AG04450 (cell line): ENCODE measurements at regions not wholly inside any gene's neighbourhood (a gene's known extent, or its start where the extent isn't known, plus 50 kb on each side); places are given as distances from the start of the nearest gene placed in this dataset.

Source experiments
- CTCF ChIA-PET: fragments of 300-600, 350-600 bp; formaldehyde crosslinking; extraction: SDS; loops from one replicate; lab custom pipeline; 2022; ENCODE audit warnings: antibody characterized with exemption, inconsistent platforms; lab: Charles Lee
- POLR2A ChIA-PET: fragments of 350-600 bp; formaldehyde crosslinking; extraction: SDS; loops from one replicate; lab custom pipeline; 2021; ENCODE audit warnings: antibody characterized with exemption, inconsistent platforms; lab: Yijun Ruan, JAX
- DNase-seq: peaks from one replicate; pipeline ENCODE4 v3.0.0-alpha.2; 2011; ENCODE audit warnings: low read depth, low spot score
- H3K27ac ChIP-seq: one replicate; pipeline ENCODE4 v1.5.1; 2012; ENCODE audit warnings: low read depth, low read length, control low read depth
- H3K27me3 ChIP-seq: one replicate; pipeline ENCODE4 v1.6.0; 2012; ENCODE audit warnings: low read length; ENCODE audit not compliant: control insufficient read depth, insufficient read depth
- H3K4me3 ChIP-seq: 2 replicates; pipeline ENCODE4 v1.5.1; 2011; ENCODE audit warnings: mild to moderate bottlenecking, low read depth, low read length, control low read depth
- H3K9me3 ChIP-seq: 2 replicates; pipeline ENCODE4 v1.5.1; 2012; ENCODE audit warnings: low read length; ENCODE audit not compliant: control insufficient read depth, insufficient read depth
- CTCF ChIP-seq: IDR thresholded peaks from 2 replicates; pipeline ENCODE4 v1.5.1; 2011; ENCODE audit warnings: low read depth, low read length, control low read depth, inconsistent platforms

DNA sequence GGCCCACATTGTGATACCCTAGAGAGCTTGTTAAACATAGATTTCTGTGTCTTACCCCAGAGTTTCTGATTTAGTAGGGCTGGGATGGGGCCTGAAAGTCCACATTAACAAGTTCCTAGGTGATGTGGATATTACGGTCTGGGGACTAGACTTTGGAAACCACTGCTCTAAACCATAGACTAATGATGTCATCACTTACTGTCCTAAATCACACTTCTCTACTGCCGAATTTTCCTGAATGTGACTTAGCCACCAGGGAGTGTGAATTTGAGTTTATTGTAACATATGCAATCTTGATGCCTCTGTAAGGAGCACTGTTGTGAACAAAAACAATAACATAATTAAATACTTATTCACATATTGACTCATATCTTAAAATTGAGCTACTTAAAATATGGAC is 165.6 kb downstream of the BTBD3 start:
- H3K27me3 ChIP-seq, result no peaks in the 10 kb centered on the region
- ChIA-PET POLR2A (no interaction called here), CTCF (no interaction called here)
- H3K9me3 ChIP-seq, result no peaks in the 10 kb centered on the region
- no peak overlapping the region for H3K4me3 ChIP-seq
- no peak for TF ChIP-seq CTCF
- no peak overlapping the region for H3K27ac ChIP-seq
- no peak for DNase-seq

DNA sequence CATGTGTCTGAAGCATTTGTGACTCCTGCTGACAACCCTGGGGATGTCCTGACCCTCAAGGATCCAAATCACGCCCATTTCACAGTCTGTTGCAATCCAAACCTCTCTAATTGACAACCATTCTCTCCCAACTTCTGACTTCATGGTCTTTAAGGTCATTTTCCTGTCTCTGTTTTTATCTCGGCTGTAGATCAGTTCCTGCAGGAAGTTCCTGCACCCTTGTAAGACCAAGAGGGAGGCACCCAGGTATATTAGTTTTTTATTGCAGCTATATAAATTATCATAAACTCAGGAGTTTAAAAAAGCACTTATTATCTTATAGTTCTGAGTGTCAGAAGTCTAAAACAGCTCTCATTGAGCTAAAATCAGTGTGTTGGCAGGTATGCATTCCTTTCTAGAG is 166.8 kb downstream of the BTBD3 start:
- ChIA-PET POLR2A (no interaction called here), CTCF (no interaction called here)
- H3K27me3 ChIP-seq, result no peaks in the 10 kb centered on the region
- DNase-seq, result no peak
- no peak for TF ChIP-seq CTCF
- no peaks in the 10 kb centered on the region for H3K9me3 ChIP-seq
- H3K4me3 ChIP-seq, result no peak overlapping the region
- no peak overlapping the region for H3K27ac ChIP-seq

GRCh38 chr20:12086359-12086758 is 168.7 kb downstream of the BTBD3 start:
- POLR2A ChIA-PET, result no interaction called here
- Histone ChIP-seq H3K9me3 (no peaks in the 10 kb centered on the region), H3K27ac (no peak overlapping the region), H3K27me3 (no peaks in the 10 kb centered on the region), H3K4me3 (no peak overlapping the region)
- no peak for DNase-seq
- TF ChIP-seq CTCF, result no peak
- CTCF ChIA-PET, result no interaction called here

DNA sequence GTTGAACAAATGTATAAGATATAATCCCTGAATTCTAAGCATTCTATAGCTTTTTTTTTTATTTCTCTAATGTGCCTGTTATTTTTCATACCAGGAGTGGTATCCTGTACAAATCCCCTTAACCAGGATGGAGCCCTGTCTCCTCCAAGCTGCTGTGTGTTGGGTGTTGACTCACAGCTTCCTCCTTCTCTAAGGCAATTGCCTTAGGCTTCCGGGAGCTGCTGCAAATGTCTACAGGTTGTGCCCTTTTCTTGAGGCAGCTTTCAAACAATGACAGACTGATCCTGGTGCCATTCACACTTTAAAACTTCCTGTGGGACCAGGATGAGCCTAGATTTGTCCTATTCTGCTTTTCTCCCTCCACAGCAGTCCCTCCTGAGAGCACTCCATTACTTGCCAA is 173.2 kb downstream of the BTBD3 start:
- no peak for DNase-seq
- ChIA-PET POLR2A (no interaction called here), CTCF (no interaction called here)

More for the DNA sequence above, 173.2 kb downstream of the BTBD3 start:
- no peak overlapping the region for H3K27ac ChIP-seq
- H3K4me3 ChIP-seq, result no peak overlapping the region
- H3K9me3 ChIP-seq, result no peaks in the 10 kb centered on the region
- H3K27me3 ChIP-seq, result peaks cover 2% of the 10 kb centered on the region
- TF ChIP-seq CTCF, result no peak
